Neural progenitor cell (in vitro differentiated cells): ENCODE measurements at regions not wholly inside any gene's neighbourhood (a gene's known extent, or its start where the extent isn't known, plus 50 kb on each side); places are given as distances from the start of the nearest gene placed in this dataset.

ENCODE experiments used
- DNase-seq: peaks from one replicate; pipeline ENCODE4 v3.0.0-alpha.2; 2016; ENCODE audit warnings: low spot score
- H2AFZ ChIP-seq: fragments of 200-600 bp; sonication (generic); replicated peaks from 2 replicates; pipeline ENCODE4 v1.6.1; 2016; ENCODE audit warnings: antibody characterized with exemption
- H3F3A ChIP-seq: fragments of 200-600 bp; sonication (generic); 2 replicates; pipeline ENCODE4 v1.6.1; 2016; ENCODE audit warnings: antibody characterized with exemption, low read depth
- H3K27ac ChIP-seq: fragments of 200-600 bp; sonication (generic); 2 replicates; pipeline ENCODE4 v1.5.1; 2016; ENCODE audit warnings: mild to moderate bottlenecking
- H3K27me3 ChIP-seq: fragments of 200-600 bp; sonication (generic); 2 replicates; pipeline ENCODE4 v1.6.1; 2016; ENCODE audit warnings: mild to moderate bottlenecking, moderate library complexity
- H3K36me3 ChIP-seq: fragments of 200-600 bp; sonication (generic); 2 replicates; pipeline ENCODE4 v1.5.1; 2016
- H3K4me1 ChIP-seq: fragments of 200-600 bp; sonication (generic); 2 replicates; pipeline ENCODE4 v1.6.1; 2016; ENCODE audit warnings: mixed run types
- H3K4me2 ChIP-seq: fragments of 200-600 bp; sonication (generic); 2 replicates; pipeline ENCODE4 v1.6.1; 2016
- H3K4me3 ChIP-seq: fragments of 200-600 bp; sonication (generic); 2 replicates; pipeline ENCODE4 v1.5.1; 2016
- H3K79me2 ChIP-seq: fragments of 200-600 bp; sonication (generic); 2 replicates; pipeline ENCODE4 v1.6.1; 2016; ENCODE audit warnings: low read depth
- H3K9ac ChIP-seq: fragments of 200-600 bp; sonication (generic); 2 replicates; pipeline ENCODE4 v1.6.1; 2016
- H3K9me3 ChIP-seq: fragments of 200-600 bp; sonication (generic); 2 replicates; pipeline ENCODE4 v1.5.1; 2016; ENCODE audit warnings: low read depth
- H4K20me1 ChIP-seq: fragments of 200-600 bp; sonication (generic); 2 replicates; pipeline ENCODE4 v1.6.1; 2016; ENCODE audit warnings: low read depth
- H3K27ac Mint-ChIP-seq: 3 replicates; pipeline ENCODE4 v1.8.0; 2021; ENCODE audit warnings: mixed read lengths
- H3K27me3 Mint-ChIP-seq: 2 replicates; pipeline ENCODE4 v1.8.0; 2022; ENCODE audit warnings: low read depth, mild to moderate bottlenecking, inconsistent platforms, moderate library complexity, mixed read lengths; ENCODE audit not compliant: insufficient read depth
- H3K36me3 Mint-ChIP-seq: 3 replicates; pipeline ENCODE4 v1.8.0; 2021; ENCODE audit warnings: mixed read lengths
- H3K4me1 Mint-ChIP-seq: 3 replicates; pipeline ENCODE4 v1.8.0; 2021; ENCODE audit warnings: mixed read lengths
- H3K4me3 Mint-ChIP-seq: 3 replicates; pipeline ENCODE4 v1.8.0; 2021; ENCODE audit warnings: mild to moderate bottlenecking, moderate library complexity, mixed read lengths
- H3K9me3 Mint-ChIP-seq: 3 replicates; pipeline ENCODE4 v1.8.0; 2020; ENCODE audit warnings: mixed read lengths
- CTCF ChIP-seq: fragments of 200-600 bp; sonication (generic); IDR thresholded peaks from 2 replicates; pipeline ENCODE4 v1.5.1; 2017; ENCODE audit warnings: antibody characterized with exemption, mild to moderate bottlenecking
- EZH2 ChIP-seq: fragments of 200-600 bp; sonication (generic); IDR thresholded peaks from 2 replicates; pipeline ENCODE4 v1.6.1; 2017; ENCODE audit warnings: antibody characterized with exemption, mild to moderate bottlenecking, moderate library complexity
- EZH2phosphoT487 ChIP-seq: fragments of 200-600 bp; sonication (generic); IDR thresholded peaks from 2 replicates; pipeline ENCODE4 v1.6.1; 2017; ENCODE audit warnings: antibody characterized with exemption

- H4K20me1 ChIP-seq, result no peaks in the 10 kb centered on the region
- no peaks in the 10 kb centered on the region for H3K27me3 ChIP-seq
- no peak for DNase-seq
- H3K9ac ChIP-seq, result no peak overlapping the region
- H3K79me2 ChIP-seq, result no peaks in the 10 kb centered on the region
- no peak overlapping the region for H3K4me3 ChIP-seq
- H2AFZ ChIP-seq, result peak overlapping the region; percentile 77
- H3K27ac ChIP-seq, result no peak overlapping the region
- Mint-ChIP-seq H3K4me1 (peaks cover 68% of the 10 kb centered on the region), H3K9me3 (peaks cover 15% of the 10 kb centered on the region), H3K4me3 (no peak overlapping the region), H3K27ac (no peak overlapping the region), H3K36me3 (peaks cover 2% of the 10 kb centered on the region), H3K27me3 (peaks cover 28% of the 10 kb centered on the region)
- H3F3A ChIP-seq, result no peaks in the 10 kb centered on the region
- no peak for TF ChIP-seq EZH2
- no peak for TF ChIP-seq CTCF
- TF ChIP-seq EZH2phosphoT487, result no peak
- H3K4me2 ChIP-seq, result no peak overlapping the region
- no peaks in the 10 kb centered on the region for H3K9me3 ChIP-seq
- H3K36me3 ChIP-seq, result no peaks in the 10 kb centered on the region
- no peaks in the 10 kb centered on the region for H3K4me1 ChIP-seq
These were observed 123.1 kb upstream of the PARP11 start for GRCh38 chr12:3996322-3996721.

- no peak overlapping the region for H3K4me2 ChIP-seq
- no peaks in the 10 kb centered on the region for H4K20me1 ChIP-seq
- H3K27ac ChIP-seq, result no peak overlapping the region
- TF ChIP-seq EZH2phosphoT487, result no peak
- TF ChIP-seq CTCF, result no peak
- no peak for TF ChIP-seq EZH2
- H3K4me1 ChIP-seq, result peaks cover 7% of the 10 kb centered on the region
- H3K27me3 ChIP-seq, result no peaks in the 10 kb centered on the region
- Mint-ChIP-seq H3K9me3 (peaks cover 6% of the 10 kb centered on the region), H3K4me3 (no peak overlapping the region), H3K36me3 (peaks cover 2% of the 10 kb centered on the region), H3K27ac (no peak overlapping the region), H3K4me1 (peaks cover 77% of the 10 kb centered on the region), H3K27me3 (peaks cover 23% of the 10 kb centered on the region)
- H3F3A ChIP-seq, result no peaks in the 10 kb centered on the region
- H3K9me3 ChIP-seq, result no peaks in the 10 kb centered on the region
- no peak overlapping the region for H3K4me3 ChIP-seq
- H3K79me2 ChIP-seq, result no peaks in the 10 kb centered on the region
- H2AFZ ChIP-seq, result no peak overlapping the region
- DNase-seq, result no peak
- H3K9ac ChIP-seq, result no peak overlapping the region
- H3K36me3 ChIP-seq, result no peaks in the 10 kb centered on the region
These were observed 122.1 kb upstream of the PARP11 start for GRCh38 chr12:3995306-3995705.

GRCh38 chr12:3994500-3994899 is 121.3 kb upstream of the PARP11 start:
- H3K9me3 Mint-ChIP-seq, result peaks cover 6% of the 10 kb centered on the region
- no peak for TF ChIP-seq CTCF
- TF ChIP-seq EZH2phosphoT487, result no peak
- TF ChIP-seq EZH2, result no peak
- H3K27ac ChIP-seq, result no peak overlapping the region
- no peak overlapping the region for H3K9ac ChIP-seq
- no peaks in the 10 kb centered on the region for H3K27me3 ChIP-seq
- H3K36me3 ChIP-seq, result no peaks in the 10 kb centered on the region
- no peak overlapping the region for H3K4me3 Mint-ChIP-seq
- DNase-seq, result no peak
- H3K27me3 Mint-ChIP-seq, result peaks cover 24% of the 10 kb centered on the region
- no peak overlapping the region for H2AFZ ChIP-seq
- H3K27ac Mint-ChIP-seq, result peak overlapping the region; percentile 11
- no peaks in the 10 kb centered on the region for H4K20me1 ChIP-seq
- H3K4me1 Mint-ChIP-seq, result peaks cover 78% of the 10 kb centered on the region
- peaks cover 2% of the 10 kb centered on the region for H3K36me3 Mint-ChIP-seq
- no peaks in the 10 kb centered on the region for H3K79me2 ChIP-seq
- no peaks in the 10 kb centered on the region for H3K9me3 ChIP-seq
- no peak overlapping the region for H3K4me3 ChIP-seq
- peaks cover 12% of the 10 kb centered on the region for H3K4me1 ChIP-seq
- no peaks in the 10 kb centered on the region for H3F3A ChIP-seq
- no peak overlapping the region for H3K4me2 ChIP-seq

- Histone ChIP-seq H3K79me2 (no peaks in the 10 kb centered on the region), H3K27me3 (no peaks in the 10 kb centered on the region), H3K4me2 (no peak overlapping the region), H3K9me3 (no peaks in the 10 kb centered on the region), H4K20me1 (no peaks in the 10 kb centered on the region), H3F3A (no peaks in the 10 kb centered on the region), H3K9ac (no peak overlapping the region), H3K4me1 (peaks cover 12% of the 10 kb centered on the region), H3K36me3 (no peaks in the 10 kb centered on the region), H3K27ac (no peak overlapping the region), H2AFZ (no peak overlapping the region), H3K4me3 (no peak overlapping the region)
- DNase-seq, result no peak
- Mint-ChIP-seq H3K9me3 (peaks cover 6% of the 10 kb centered on the region), H3K4me3 (no peak overlapping the region), H3K4me1 (peaks cover 82% of the 10 kb centered on the region), H3K36me3 (peaks cover 2% of the 10 kb centered on the region), H3K27ac (no peak overlapping the region), H3K27me3 (peaks cover 29% of the 10 kb centered on the region)
- TF ChIP-seq EZH2phosphoT487, result no peak
- TF ChIP-seq CTCF, result no peak
- TF ChIP-seq EZH2, result no peak
These were observed 119.7 kb upstream of the PARP11 start for GRCh38 chr12:3992945-3993344.
